Prostate gland (tissue), 2 donors: ENCODE measurements at regions not wholly inside any gene's neighbourhood (a gene's known extent, or its start where the extent isn't known, plus 50 kb on each side); places are given as distances from the start of the nearest gene placed in this dataset.

Source experiments
- CTCF ChIP-seq, 4 experiments: fragments of 200-600 bp in 2 of 4; fragments of 450-650 bp in 2 of 4; sonication (generic) in 2 of 4; IDR thresholded peaks; 1 replicate in 3 of 4; 2 replicates in 1 of 4; pipeline ENCODE4 v1.5.1; 2016 to 2019; ENCODE audit warnings: antibody characterized with exemption in 4 of 4, mild to moderate bottlenecking in 2 of 4, moderate library complexity in 2 of 4
- POLR2A ChIP-seq: fragments of 450-650 bp; IDR thresholded peaks from one replicate; pipeline ENCODE4 v1.6.1; 2016; ENCODE audit warnings: antibody characterized with exemption, mild to moderate bottlenecking
- POLR2AphosphoS5 ChIP-seq: sonication (generic); formaldehyde crosslinking; IDR thresholded peaks from one replicate; pipeline ENCODE4 v1.6.1; 2017; ENCODE audit warnings: antibody characterized with exemption

- no peak for TF ChIP-seq POLR2A
- TF ChIP-seq CTCF (IDR thresholded peaks at IDR 0.05): no peak
- no peak for TF ChIP-seq POLR2AphosphoS5
Observed at GRCh38 chr13:34338102-34338501, 520.2 kb downstream of the RFC3 start.
